NCI-H1436 (cell line): ENCODE measurements at regions not wholly inside any gene's neighbourhood (a gene's known extent, or its start where the extent isn't known, plus 50 kb on each side); places are given as distances from the start of the nearest gene placed in this dataset.

Source experiments
- DNase-seq: peaks from one replicate; lab custom pipeline; 2025; lab: John Stamatoyannopoulos, UW

- no peak for DNase-seq
Measured at GRCh38 chr4:66028668-66029067, 358.4 kb upstream of the EPHA5 start.

GRCh38 chr4:66023061-66023460 is 352.8 kb upstream of the EPHA5 start:
- DNase-seq: no peak

- DNase-seq: no peak
Measured at GRCh38 chr4:66017671-66018070, 347.4 kb upstream of the EPHA5 start.

DNA sequence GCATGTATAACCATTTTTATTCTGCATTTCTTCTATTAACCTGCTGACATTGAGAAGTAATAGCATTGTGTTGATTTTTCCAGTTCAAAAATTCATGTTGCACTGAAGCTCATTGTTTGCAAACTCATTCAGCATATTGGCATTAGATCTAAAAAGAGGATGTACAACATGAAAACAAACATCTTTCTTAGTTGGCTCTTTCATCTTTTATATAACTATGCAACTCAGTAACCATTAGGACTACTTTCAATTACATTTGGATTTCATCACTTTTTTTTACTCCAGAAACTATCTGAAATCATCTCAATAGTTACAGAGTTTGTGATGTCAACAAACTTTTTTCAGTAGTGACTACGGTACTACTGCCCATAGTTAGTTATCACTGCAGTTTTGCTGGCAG is 346.0 kb upstream of the EPHA5 start:
- DNase-seq: no peak

- no peak for DNase-seq
Measured at GRCh38 chr4:66014146-66014765, 344.0 kb upstream of the EPHA5 start.

GRCh38 chr4:66000510-66001117 is 330.3 kb upstream of the EPHA5 start:
- no peak for DNase-seq

DNA sequence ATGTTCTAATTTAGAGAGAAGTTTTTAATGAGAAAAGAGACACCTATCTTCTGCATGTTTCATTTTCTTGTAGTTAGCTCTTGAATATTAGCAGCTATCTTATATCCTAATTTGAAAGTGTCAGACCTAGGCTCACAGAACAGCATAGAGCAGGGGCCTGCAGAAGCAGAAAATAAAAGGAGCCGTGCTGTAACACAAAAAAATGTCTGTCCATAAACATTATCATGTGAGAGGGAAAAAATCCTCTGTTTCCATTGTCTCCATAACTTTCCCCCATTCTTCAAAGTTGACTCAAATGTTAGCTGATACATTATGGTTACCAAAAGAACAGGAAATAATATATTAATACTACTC is 329.2 kb upstream of the EPHA5 start:
- DNase-seq: no peak

DNA sequence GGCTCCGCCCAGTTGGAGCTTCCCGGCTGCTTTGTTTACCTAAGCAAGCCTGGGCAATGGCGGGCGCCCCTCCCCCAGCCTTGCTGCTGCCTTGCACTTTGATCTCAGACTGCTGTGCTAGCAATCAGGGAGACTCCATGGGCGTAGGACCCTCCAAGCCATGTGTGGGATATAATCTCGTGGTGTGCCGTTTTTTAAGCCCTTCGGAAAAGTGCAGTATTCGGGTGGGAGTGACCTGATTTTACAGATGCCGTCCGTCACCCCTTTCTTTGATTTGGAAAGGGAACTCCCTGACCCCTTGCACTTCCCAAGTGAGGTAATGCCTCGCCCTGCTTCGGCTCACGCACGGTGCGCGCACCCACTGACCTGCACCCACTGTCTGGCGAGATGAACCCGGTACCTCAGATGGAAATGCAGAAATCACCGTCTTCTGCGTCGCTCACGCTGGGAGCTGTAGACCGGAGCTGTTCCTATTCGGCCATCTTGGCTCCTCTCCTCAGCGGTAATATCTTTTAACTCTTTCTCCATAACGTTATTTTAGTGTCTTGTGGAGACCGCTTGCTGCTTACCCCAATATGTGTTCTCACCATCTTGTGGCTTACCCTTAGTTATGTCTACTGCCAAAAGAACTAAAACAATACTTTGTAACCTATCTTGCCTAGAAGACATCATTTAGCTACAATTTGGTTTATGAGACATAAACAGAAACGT is 328.7 kb upstream of the EPHA5 start:
- peak; percentile 14 for DNase-seq

GRCh38 chr4:65983061-65983460 is 312.8 kb upstream of the EPHA5 start:
- no peak for DNase-seq

DNA sequence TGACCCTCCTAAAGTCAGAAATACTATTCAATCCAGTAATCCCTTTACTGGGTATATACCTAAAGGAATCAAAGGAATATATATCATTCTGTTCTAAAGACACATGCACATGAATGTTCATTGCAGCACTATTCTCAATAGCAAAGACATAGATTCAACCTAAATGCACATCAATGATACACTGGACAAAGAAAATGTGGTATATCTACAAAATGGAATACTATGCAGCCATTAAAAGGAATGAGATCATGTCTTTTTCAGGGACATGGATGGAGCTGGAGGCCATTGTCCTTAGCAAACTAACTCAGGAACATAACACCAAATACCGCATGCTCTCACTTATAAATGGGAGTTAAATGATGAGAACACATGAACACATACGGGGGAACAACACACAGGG is 306.0 kb upstream of the EPHA5 start:
- no peak for DNase-seq

- DNase-seq: no peak
Measured at GRCh38 chr4:65973186-65973585, 302.9 kb upstream of the EPHA5 start.

DNA sequence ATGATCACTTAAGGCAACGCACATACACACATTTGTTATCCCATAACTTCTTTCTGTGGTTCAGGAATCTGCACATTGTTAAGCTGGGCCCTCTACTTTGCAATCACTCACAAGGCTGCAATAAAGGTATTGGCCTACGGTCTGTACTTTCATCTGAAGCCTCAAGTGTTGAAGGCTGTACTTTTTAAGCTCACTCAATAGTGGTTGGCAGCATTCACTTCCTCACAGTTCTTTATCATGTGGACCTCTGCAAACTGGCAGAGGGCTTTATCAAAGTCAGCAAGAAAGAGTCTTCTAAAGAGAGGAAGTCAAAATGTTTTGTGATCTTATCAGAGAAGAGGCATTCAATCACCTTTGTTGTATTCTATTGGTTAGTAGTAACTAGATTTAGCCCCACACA is 301.4 kb upstream of the EPHA5 start:
- DNase-seq: no peak

- DNase-seq: peak; percentile 0
Measured at GRCh38 chr4:65968831-65969558, 298.7 kb upstream of the EPHA5 start.

- DNase-seq: no peak
Measured at GRCh38 chr4:65960751-65961150, 290.5 kb upstream of the EPHA5 start.

GRCh38 chr4:65954416-65954815 is 284.1 kb upstream of the EPHA5 start:
- no peak for DNase-seq

DNA sequence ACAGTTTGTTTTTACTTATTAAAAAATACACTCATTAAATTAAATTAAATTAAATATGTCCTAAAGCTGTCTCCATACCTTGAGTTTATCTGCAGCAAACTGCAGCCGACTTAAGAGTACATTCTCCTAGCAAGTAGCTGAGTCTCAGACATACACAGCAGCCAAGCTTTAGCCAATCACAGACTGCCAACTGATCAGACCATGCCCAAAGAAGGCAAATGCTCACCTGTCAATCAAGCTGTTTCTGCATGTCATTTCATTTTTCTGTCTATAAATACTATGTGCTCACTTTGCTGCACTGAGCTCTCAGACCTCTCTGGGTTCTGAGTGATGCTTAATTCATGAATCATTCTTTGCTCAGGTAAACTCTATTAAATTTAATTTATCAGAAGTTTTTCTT is 280.9 kb upstream of the EPHA5 start:
- no peak for DNase-seq

DNA sequence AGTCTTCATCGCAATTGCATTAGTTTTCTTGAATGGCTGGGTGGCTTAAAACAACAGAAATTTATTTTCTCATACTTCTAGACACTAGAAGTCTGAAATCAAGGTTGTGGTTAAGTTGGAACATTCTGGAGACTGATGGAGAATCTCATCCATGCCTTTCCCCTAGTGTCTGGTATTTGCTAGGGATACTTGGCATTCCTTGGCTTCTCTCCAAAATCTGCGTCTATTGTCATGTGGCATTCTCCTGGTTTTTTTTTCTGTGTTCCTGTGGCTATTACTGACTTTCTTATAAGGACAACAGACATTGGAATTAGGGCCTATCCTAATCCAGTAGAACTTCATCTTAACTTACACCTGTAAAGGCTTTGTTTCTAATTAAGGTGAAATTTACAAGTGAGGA is 272.8 kb upstream of the EPHA5 start:
- no peak for DNase-seq

DNA sequence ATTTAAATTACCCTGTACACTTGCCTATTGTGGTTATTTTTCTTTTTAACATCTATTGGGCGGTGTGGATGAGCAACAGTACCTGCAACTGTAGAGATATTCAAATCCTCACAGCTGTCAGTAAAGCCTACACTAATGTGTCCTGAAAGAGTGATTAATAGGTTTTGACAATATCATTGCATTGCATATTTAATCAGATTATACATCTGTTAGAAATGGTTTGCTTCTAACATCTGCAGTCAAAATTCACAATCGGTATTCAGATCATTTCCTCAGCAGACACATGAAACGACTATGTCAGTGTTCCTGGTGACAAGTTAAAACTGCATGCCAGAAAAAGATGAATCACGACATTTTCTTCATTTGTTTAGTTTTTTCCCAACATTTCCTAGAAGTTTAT is 254.6 kb upstream of the EPHA5 start:
- no peak for DNase-seq

DNA sequence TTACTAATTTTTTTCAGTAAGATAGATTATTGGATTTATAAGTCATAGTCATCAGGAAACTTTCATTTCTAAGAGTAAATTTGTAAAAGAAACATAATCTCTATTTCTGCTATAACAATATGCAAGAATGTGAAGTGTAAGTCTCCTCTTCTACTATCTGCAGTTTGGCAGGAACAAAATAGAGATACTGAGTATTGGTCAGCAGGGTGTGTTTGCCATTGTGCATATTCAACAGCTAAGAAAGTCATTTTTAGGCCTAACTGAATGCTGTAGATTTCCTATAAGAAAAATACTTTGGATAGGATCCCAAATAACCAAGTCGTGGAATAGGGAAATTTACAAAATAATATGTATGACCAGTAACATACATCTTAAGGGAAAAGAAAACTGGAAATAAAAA is 253.3 kb upstream of the EPHA5 start:
- DNase-seq: no peak

- no peak for DNase-seq
Measured at GRCh38 chr4:65921180-65921579, 250.9 kb upstream of the EPHA5 start.

DNA sequence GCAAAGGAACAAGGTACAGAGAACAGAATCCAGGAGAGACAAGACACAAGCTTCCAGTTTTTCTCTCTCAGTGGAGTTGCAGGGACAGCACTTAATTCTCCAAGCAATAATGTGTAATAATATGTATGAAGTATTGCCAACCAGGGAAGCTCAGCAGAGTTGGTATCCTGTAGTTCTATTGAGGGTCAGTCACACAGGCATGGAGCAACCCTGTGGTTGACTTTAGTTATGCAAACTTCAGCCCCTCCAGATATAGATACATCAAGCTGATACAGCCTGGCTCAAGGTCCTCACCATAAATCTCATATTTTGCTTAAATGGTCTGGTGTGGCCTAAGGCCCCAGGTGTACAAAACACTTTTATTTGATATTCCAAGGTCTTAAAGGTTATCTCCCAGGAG is 248.6 kb upstream of the EPHA5 start:
- DNase-seq: no peak

- peak; percentile 19 for DNase-seq
Measured at GRCh38 chr4:65918212-65918611, 247.9 kb upstream of the EPHA5 start.

GRCh38 chr4:65917486-65917885 is 247.2 kb upstream of the EPHA5 start:
- DNase-seq: no peak
